ENCODE measurements at regions not wholly inside any gene's neighbourhood (a gene's known extent, or its start where the extent isn't known, plus 50 kb on each side); places are given as distances from the start of the nearest gene placed in this dataset.
A peak's percentile ranks its signal among the peaks of the same experiment; 100 is the strongest.

- TF ChIP-seq CTCF (conservative IDR thresholded peaks at IDR 0.05; ENCODE audit: low read length) (peak; percentile 35; the same call in 1 of the 2 replicates), EZH2phosphoT487 (IDR thresholded peaks at IDR 0.05; ENCODE audit: borderline replicate concordance, low read depth, low read length) (no peak)
Measured at GRCh38 chr15:24772266-24772665, 96.7 kb downstream of the NPAP1 start.
